WERI-Rb-1 (cell line): ENCODE measurements at regions not wholly inside any gene's neighbourhood (a gene's known extent, or its start where the extent isn't known, plus 50 kb on each side); places are given as distances from the start of the nearest gene placed in this dataset.

ENCODE experiments used
- DNase-seq: peaks from one replicate; pipeline ENCODE4 v3.0.0-alpha.2; 2020
- H3K27ac ChIP-seq: fragments of 250-450 bp; sonication (Bioruptor Pico); 2 replicates; pipeline ENCODE4 v1.5.1; 2020; ENCODE audit warnings: mild to moderate bottlenecking, moderate library complexity
- H3K27me3 ChIP-seq: fragments of 250-450 bp; sonication (Bioruptor Pico); 2 replicates; pipeline ENCODE4 v1.5.1; 2021; ENCODE audit warnings: mild to moderate bottlenecking, low read depth, moderate library complexity; ENCODE audit not compliant: insufficient read depth, severe bottlenecking
- H3K36me3 ChIP-seq: fragments of 250-450 bp; sonication (Bioruptor Pico); 2 replicates; pipeline ENCODE4 v1.5.1; 2020; ENCODE audit warnings: mild to moderate bottlenecking, moderate library complexity
- H3K4me3 ChIP-seq: 2 replicates; pipeline ENCODE4 v1.5.1; 2011; ENCODE audit warnings: low read depth, mild to moderate bottlenecking, control low read depth, low read length
- H3K9me3 ChIP-seq: fragments of 250-450 bp; sonication (Bioruptor Pico); 2 replicates; pipeline ENCODE4 v1.5.1; 2021; ENCODE audit warnings: mild to moderate bottlenecking, moderate library complexity; ENCODE audit not compliant: severe bottlenecking
- CTCF ChIP-seq: IDR thresholded peaks from 2 replicates; pipeline ENCODE4 v1.5.1; 2011; ENCODE audit warnings: low read depth, mild to moderate bottlenecking, control low read depth, inconsistent platforms, low read length

DNA sequence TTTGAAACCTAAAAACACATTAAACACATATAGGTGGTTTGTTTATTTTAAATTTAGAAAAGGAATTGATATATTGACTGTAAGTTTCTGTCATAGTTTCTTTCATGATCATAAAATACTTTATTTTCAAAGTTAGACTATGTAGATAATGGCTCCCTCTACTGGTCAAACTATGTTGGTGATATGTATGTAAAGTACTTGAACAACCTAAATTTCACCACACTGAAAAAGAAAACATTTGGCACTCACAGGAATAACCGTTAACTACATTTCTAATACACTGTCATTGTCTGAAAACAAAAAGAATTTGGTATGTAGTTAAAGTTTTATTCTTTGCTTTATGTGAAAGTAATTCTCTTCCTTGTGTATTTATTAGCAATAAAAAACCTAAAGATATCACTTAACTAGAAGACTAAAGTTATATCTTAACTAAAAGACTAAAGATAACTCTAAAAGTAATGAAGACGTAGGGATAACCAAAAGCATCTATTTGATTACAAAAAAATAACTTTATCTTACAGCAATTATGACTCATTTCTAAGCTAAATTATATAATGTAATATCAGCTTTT, 427.5 kb downstream of the VGLL3 start:
- DNase-seq = no peak
- no peak overlapping the region for H3K27ac ChIP-seq
- H3K36me3 ChIP-seq = no peaks in the 10 kb centered on the region
- no peak overlapping the region for H3K4me3 ChIP-seq
- H3K9me3 ChIP-seq = no peaks in the 10 kb centered on the region
- TF ChIP-seq CTCF = 0 out of 2 replicates have a peak, but pooled peaks have one; percentile 6
- H3K27me3 ChIP-seq = no peaks in the 10 kb centered on the region

DNA sequence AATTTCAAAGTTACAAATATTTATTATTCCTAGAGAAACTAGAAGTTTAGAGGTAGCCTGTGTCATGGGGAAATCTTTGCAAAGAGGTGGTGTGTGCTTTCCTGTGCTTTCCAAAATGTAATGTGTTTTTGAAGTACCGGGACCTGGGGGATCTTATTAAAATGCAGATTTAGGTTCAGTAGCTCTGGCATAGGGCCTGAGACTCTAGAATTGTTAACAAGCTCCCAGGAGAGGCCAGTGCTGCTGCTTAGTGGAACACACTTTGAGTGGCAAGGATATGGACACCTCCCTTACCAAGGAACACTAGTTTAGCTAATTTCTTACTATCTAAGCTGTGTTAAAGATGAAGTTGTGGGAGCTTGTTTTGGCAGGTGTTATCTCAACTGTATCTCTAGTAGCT, 428.9 kb downstream of the VGLL3 start:
- no peaks in the 10 kb centered on the region for H3K9me3 ChIP-seq
- DNase-seq = no peak
- no peak overlapping the region for H3K4me3 ChIP-seq
- no peaks in the 10 kb centered on the region for H3K27me3 ChIP-seq
- H3K27ac ChIP-seq = no peak overlapping the region
- TF ChIP-seq CTCF = no peak
- H3K36me3 ChIP-seq = no peaks in the 10 kb centered on the region

DNA sequence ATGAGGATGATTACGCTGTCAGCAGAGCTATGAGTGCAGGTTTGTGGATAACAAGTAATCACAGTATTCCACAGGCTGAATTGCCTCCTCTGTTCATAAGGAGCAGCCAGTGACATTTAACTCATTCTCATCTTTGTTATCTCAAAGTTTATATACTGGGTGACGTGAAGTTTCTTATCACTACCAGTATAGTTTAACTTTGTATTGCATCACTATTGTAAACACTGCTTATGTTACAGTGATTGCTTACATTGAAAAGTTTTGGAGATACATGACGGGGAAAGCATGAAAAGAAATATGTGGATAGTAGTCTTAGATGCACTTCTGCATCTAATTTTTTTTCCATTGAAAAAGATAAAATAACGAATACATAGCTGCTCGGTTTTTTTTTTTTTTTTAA, 429.7 kb downstream of the VGLL3 start:
- Histone ChIP-seq H3K9me3 (no peaks in the 10 kb centered on the region), H3K27ac (no peak overlapping the region), H3K27me3 (no peaks in the 10 kb centered on the region), H3K36me3 (no peaks in the 10 kb centered on the region), H3K4me3 (no peak overlapping the region)
- no peak for DNase-seq
- TF ChIP-seq CTCF = no peak

- no peaks in the 10 kb centered on the region for H3K27me3 ChIP-seq
- TF ChIP-seq CTCF = no peak
- H3K4me3 ChIP-seq = no peak overlapping the region
- H3K27ac ChIP-seq = no peak overlapping the region
- DNase-seq = no peak
- H3K9me3 ChIP-seq = no peaks in the 10 kb centered on the region
- no peaks in the 10 kb centered on the region for H3K36me3 ChIP-seq
Observed at GRCh38 chr3:86554383-86554782, 436.6 kb downstream of the VGLL3 start.

GRCh38 chr3:86547692-86548091, 443.3 kb downstream of the VGLL3 start:
- Histone ChIP-seq H3K4me3 (no peak overlapping the region), H3K9me3 (no peaks in the 10 kb centered on the region), H3K27ac (no peak overlapping the region), H3K27me3 (no peaks in the 10 kb centered on the region), H3K36me3 (no peaks in the 10 kb centered on the region)
- no peak for TF ChIP-seq CTCF
- DNase-seq = no peak

GRCh38 chr3:86537171-86537570, 453.8 kb downstream of the VGLL3 start:
- DNase-seq = no peak
- H3K9me3 ChIP-seq = no peaks in the 10 kb centered on the region
- H3K4me3 ChIP-seq = no peak overlapping the region
- H3K36me3 ChIP-seq = no peaks in the 10 kb centered on the region
- no peak overlapping the region for H3K27ac ChIP-seq
- H3K27me3 ChIP-seq = no peaks in the 10 kb centered on the region
- TF ChIP-seq CTCF = no peak
